ENCODE measurements at regions not wholly inside any gene's neighbourhood (a gene's known extent, or its start where the extent isn't known, plus 50 kb on each side); places are given as distances from the start of the nearest gene placed in this dataset.

DNA sequence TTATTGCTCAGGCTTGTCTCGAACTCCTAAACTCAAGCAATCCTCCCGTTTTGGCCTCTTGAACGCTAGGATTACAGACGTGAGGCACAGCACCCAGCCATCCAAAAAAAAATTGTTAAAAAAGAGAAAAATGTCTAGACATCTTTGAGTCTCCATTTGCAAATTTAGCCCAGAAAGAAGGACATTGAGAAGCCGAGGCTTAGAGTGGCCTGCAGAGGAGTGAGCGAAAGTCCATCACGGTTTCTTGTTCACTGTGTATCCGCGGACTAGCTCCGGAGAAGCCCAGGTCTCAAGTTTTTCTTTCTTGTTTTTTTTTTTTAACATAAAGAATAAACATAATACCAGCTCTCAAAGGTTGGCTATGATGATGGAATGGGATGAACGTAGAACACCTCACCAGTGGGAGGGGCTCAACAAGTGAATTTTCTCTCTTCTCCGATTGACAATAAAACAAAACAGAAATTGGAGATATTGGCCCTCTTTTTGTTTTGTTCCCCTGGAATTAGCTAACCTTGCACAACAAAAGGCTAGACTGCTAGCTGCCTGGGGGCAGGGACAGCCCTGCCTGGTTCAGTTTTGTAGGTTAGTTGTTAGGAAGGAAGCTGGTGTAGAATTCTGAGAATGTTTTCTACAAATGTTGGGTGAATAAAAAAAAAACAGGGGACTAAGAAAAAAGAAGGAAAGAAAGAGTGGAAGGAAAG is 163.4 kb downstream of the MYCN start:
- H3K9ac ChIP-seq (ENCODE audit: low read depth in 1 of 2, low read length in 2 of 2) = no peak overlapping the region
- no peaks in the 10 kb centered on the region for H3K27me3 ChIP-seq (ENCODE audit: control insufficient read depth in 4 of 4, insufficient read depth in 4 of 4, low read length in 3 of 4)
- no peak for TF ChIP-seq SP1 (IDR thresholded peaks at IDR 0.05)
- peak; percentile 30 for TF ChIP-seq TAF1 (conservative IDR thresholded peaks at IDR 0.05)
- no peak for DNase-seq (ENCODE audit: low spot score)
- 89% methylated on average over 12 of the region's 12 CpGs for WGBS
- peaks cover 0 to 12% (median 3%) of the 10 kb centered on the region in 4 donors for H3K4me1 ChIP-seq (ENCODE audit: control insufficient read depth in 4 of 4, insufficient read depth in 4 of 4, low read length in 3 of 4)
- H3K4me3 ChIP-seq (ENCODE audit: low read depth in 1 of 3, low read length in 3 of 3) = no peak overlapping the region
- H3K27ac ChIP-seq (ENCODE audit: low read depth in 1 of 2, low read length in 2 of 2) = no peak overlapping the region
- no peaks in the 10 kb centered on the region for H3K36me3 ChIP-seq (ENCODE audit: control insufficient read depth in 4 of 4, insufficient read depth in 3 of 4, low read depth in 1 of 4, low read length in 3 of 4)
- H3K9me3 ChIP-seq (ENCODE audit: control insufficient read depth in 4 of 4, low read length in 3 of 4) = no peaks in the 10 kb centered on the region

DNA sequence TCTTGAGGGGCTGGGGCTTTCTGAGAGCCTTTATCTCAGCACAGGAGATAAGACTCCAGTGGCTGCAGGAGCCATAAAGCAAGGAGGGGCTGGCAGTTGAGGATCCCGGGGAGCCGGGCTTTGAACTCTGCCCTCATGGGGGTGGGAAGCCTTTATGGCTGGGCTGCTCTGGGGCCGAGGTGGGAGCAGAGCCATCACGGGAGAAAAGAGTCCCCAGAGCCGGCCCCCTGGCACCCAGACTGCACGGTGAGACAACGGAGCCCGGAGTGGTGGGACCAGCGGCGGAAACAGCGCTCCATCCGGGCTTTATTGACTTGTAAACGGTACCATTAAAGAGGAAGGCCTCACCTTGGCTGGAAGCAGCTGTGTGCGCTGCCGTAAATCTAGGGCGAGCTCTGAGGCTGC is 162.6 kb downstream of the MYCN start:
- WGBS = 72% methylated on average over 16 of the region's 16 CpGs
- Histone ChIP-seq H3K4me1 (ENCODE audit: control insufficient read depth in 4 of 4, insufficient read depth in 4 of 4, low read length in 3 of 4) (peaks cover 0 to 12% (median 3%) of the 10 kb centered on the region in 4 donors), H3K27ac (ENCODE audit: low read depth in 1 of 2, low read length in 2 of 2) (no peak overlapping the region), H3K36me3 (ENCODE audit: control insufficient read depth in 4 of 4, insufficient read depth in 3 of 4, low read depth in 1 of 4, low read length in 3 of 4) (no peaks in the 10 kb centered on the region), H3K27me3 (ENCODE audit: control insufficient read depth in 4 of 4, insufficient read depth in 4 of 4, low read length in 3 of 4) (no peaks in the 10 kb centered on the region), H3K9me3 (ENCODE audit: control insufficient read depth in 4 of 4, low read length in 3 of 4) (no peaks in the 10 kb centered on the region), H3K9ac (ENCODE audit: low read depth in 1 of 2, low read length in 2 of 2) (no peak overlapping the region), H3K4me3 (ENCODE audit: low read depth in 1 of 3, low read length in 3 of 3) (no peak overlapping the region)
- TF ChIP-seq TAF1 (conservative IDR thresholded peaks at IDR 0.05) (no peak), SP1 (IDR thresholded peaks at IDR 0.05) (no peak), JUND (IDR thresholded peaks at IDR 0.05) (no peak), FOXA1 (IDR thresholded peaks at IDR 0.05) (no peak), YY1 (IDR thresholded peaks at IDR 0.05) (no peak), FOXA2 (IDR thresholded peaks at IDR 0.05) (no peak), EGR1 (IDR thresholded peaks at IDR 0.05; ENCODE audit: low read depth in 2 of 2) (no peak), RAD21 (IDR thresholded peaks at IDR 0.05) (no peak), ATF3 (IDR thresholded peaks at IDR 0.05) (no peak)
- TF ChIP-seq, protein P1, sequence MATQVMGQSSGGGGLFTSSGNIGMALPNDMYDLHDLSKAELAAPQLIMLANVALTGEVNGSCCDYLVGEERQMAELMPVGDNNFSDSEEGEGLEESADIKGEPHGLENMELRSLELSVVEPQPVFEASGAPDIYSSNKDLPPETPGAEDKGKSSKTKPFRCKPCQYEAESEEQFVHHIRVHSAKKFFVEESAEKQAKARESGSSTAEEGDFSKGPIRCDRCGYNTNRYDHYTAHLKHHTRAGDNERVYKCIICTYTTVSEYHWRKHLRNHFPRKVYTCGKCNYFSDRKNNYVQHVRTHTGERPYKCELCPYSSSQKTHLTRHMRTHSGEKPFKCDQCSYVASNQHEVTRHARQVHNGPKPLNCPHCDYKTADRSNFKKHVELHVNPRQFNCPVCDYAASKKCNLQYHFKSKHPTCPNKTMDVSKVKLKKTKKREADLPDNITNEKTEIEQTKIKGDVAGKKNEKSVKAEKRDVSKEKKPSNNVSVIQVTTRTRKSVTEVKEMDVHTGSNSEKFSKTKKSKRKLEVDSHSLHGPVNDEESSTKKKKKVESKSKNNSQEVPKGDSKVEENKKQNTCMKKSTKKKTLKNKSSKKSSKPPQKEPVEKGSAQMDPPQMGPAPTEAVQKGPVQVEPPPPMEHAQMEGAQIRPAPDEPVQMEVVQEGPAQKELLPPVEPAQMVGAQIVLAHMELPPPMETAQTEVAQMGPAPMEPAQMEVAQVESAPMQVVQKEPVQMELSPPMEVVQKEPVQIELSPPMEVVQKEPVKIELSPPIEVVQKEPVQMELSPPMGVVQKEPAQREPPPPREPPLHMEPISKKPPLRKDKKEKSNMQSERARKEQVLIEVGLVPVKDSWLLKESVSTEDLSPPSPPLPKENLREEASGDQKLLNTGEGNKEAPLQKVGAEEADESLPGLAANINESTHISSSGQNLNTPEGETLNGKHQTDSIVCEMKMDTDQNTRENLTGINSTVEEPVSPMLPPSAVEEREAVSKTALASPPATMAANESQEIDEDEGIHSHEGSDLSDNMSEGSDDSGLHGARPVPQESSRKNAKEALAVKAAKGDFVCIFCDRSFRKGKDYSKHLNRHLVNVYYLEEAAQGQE (IDR thresholded peaks at IDR 0.05) = no peak
- TF ChIP-seq, protein P2, sequence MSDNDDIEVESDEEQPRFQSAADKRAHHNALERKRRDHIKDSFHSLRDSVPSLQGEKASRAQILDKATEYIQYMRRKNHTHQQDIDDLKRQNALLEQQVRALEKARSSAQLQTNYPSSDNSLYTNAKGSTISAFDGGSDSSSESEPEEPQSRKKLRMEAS (IDR thresholded peaks at IDR 0.05) = no peak
- TF ChIP-seq, protein P3, sequence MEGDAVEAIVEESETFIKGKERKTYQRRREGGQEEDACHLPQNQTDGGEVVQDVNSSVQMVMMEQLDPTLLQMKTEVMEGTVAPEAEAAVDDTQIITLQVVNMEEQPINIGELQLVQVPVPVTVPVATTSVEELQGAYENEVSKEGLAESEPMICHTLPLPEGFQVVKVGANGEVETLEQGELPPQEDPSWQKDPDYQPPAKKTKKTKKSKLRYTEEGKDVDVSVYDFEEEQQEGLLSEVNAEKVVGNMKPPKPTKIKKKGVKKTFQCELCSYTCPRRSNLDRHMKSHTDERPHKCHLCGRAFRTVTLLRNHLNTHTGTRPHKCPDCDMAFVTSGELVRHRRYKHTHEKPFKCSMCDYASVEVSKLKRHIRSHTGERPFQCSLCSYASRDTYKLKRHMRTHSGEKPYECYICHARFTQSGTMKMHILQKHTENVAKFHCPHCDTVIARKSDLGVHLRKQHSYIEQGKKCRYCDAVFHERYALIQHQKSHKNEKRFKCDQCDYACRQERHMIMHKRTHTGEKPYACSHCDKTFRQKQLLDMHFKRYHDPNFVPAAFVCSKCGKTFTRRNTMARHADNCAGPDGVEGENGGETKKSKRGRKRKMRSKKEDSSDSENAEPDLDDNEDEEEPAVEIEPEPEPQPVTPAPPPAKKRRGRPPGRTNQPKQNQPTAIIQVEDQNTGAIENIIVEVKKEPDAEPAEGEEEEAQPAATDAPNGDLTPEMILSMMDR (IDR thresholded peaks at IDR 0.05; ENCODE audit: low read depth, low read length, missing input control) = no peak
- DNase-seq (ENCODE audit: low spot score) = no peak
